ENCODE measurements at regions not wholly inside any gene's neighbourhood (a gene's known extent, or its start where the extent isn't known, plus 50 kb on each side); places are given as distances from the start of the nearest gene placed in this dataset.

- TF ChIP-seq CTCF (IDR thresholded peaks at IDR 0.05; ENCODE audit: low read length) (no peak), EZH2 (IDR thresholded peaks at IDR 0.05; ENCODE audit: borderline replicate concordance, low read length) (no peak)
- H3K36me3 ChIP-seq (ENCODE audit: insufficient read depth, low read length), result no peaks in the 10 kb centered on the region
- no peak overlapping the region for H3K9ac ChIP-seq (ENCODE audit: low read length)
- no peak overlapping the region for H3K27ac ChIP-seq (ENCODE audit: low read depth, low read length, poor library complexity, severe bottlenecking)
- H3K9me2 ChIP-seq (ENCODE audit: low read depth, low read length), result no peaks in the 10 kb centered on the region
- no peak overlapping the region for H2AFZ ChIP-seq (ENCODE audit: low read length)
- H3K4me1 ChIP-seq (ENCODE audit: insufficient read depth, low read length, severe bottlenecking), result no peaks in the 10 kb centered on the region
- no peaks in the 10 kb centered on the region for H3K9me3 ChIP-seq (ENCODE audit: low read length)
- no peaks in the 10 kb centered on the region for H3K79me2 ChIP-seq (ENCODE audit: insufficient read depth, low read length)
- no peak overlapping the region for H3K4me3 ChIP-seq (ENCODE audit: low read depth, low read length, poor library complexity, severe bottlenecking)
- no peaks in the 10 kb centered on the region for H4K20me1 ChIP-seq (ENCODE audit: insufficient read depth, low read length)
- no peaks in the 10 kb centered on the region for H3F3A ChIP-seq (ENCODE audit: insufficient read depth, low read length)
- no peaks in the 10 kb centered on the region for H3K27me3 ChIP-seq (ENCODE audit: insufficient read depth, low read length)
- no peak overlapping the region for H3K4me2 ChIP-seq (ENCODE audit: low read length)
Observed at GRCh38 chr11:115764176-115764575, 260.0 kb upstream of the CADM1 start.

- H3K4me1 ChIP-seq (ENCODE audit: insufficient read depth, low read length, severe bottlenecking), result no peaks in the 10 kb centered on the region
- H3K9me3 ChIP-seq (ENCODE audit: low read length), result no peaks in the 10 kb centered on the region
- H3K27ac ChIP-seq (ENCODE audit: low read depth, low read length, poor library complexity, severe bottlenecking), result no peak overlapping the region
- H3K27me3 ChIP-seq (ENCODE audit: insufficient read depth, low read length), result no peaks in the 10 kb centered on the region
- H3K9me2 ChIP-seq (ENCODE audit: low read depth, low read length), result no peaks in the 10 kb centered on the region
- no peaks in the 10 kb centered on the region for H3K79me2 ChIP-seq (ENCODE audit: insufficient read depth, low read length)
- TF ChIP-seq CTCF (IDR thresholded peaks at IDR 0.05; ENCODE audit: low read length) (no peak), EZH2 (IDR thresholded peaks at IDR 0.05; ENCODE audit: borderline replicate concordance, low read length) (no peak)
- H4K20me1 ChIP-seq (ENCODE audit: insufficient read depth, low read length), result no peaks in the 10 kb centered on the region
- no peak overlapping the region for H3K4me2 ChIP-seq (ENCODE audit: low read length)
- no peak overlapping the region for H2AFZ ChIP-seq (ENCODE audit: low read length)
- H3K4me3 ChIP-seq (ENCODE audit: low read depth, low read length, poor library complexity, severe bottlenecking), result no peak overlapping the region
- H3K9ac ChIP-seq (ENCODE audit: low read length), result no peak overlapping the region
- no peaks in the 10 kb centered on the region for H3F3A ChIP-seq (ENCODE audit: insufficient read depth, low read length)
- no peaks in the 10 kb centered on the region for H3K36me3 ChIP-seq (ENCODE audit: insufficient read depth, low read length)
Observed at GRCh38 chr11:115761817-115762216, 257.6 kb upstream of the CADM1 start.

GRCh38 chr11:115761348-115761747, 257.1 kb upstream of the CADM1 start:
- no peaks in the 10 kb centered on the region for H3K27me3 ChIP-seq (ENCODE audit: insufficient read depth, low read length)
- H3K9me3 ChIP-seq (ENCODE audit: low read length), result no peaks in the 10 kb centered on the region
- no peaks in the 10 kb centered on the region for H4K20me1 ChIP-seq (ENCODE audit: insufficient read depth, low read length)
- no peaks in the 10 kb centered on the region for H3K4me1 ChIP-seq (ENCODE audit: insufficient read depth, low read length, severe bottlenecking)
- no peaks in the 10 kb centered on the region for H3K79me2 ChIP-seq (ENCODE audit: insufficient read depth, low read length)
- no peak for TF ChIP-seq EZH2 (IDR thresholded peaks at IDR 0.05; ENCODE audit: borderline replicate concordance, low read length)
- TF ChIP-seq CTCF (IDR thresholded peaks at IDR 0.05; ENCODE audit: low read length), result no peak
- H3K4me2 ChIP-seq (ENCODE audit: low read length), result no peak overlapping the region
- H3K4me3 ChIP-seq (ENCODE audit: low read depth, low read length, poor library complexity, severe bottlenecking), result no peak overlapping the region
- H3K9ac ChIP-seq (ENCODE audit: low read length), result no peak overlapping the region
- H2AFZ ChIP-seq (ENCODE audit: low read length), result no peak overlapping the region
- no peaks in the 10 kb centered on the region for H3K9me2 ChIP-seq (ENCODE audit: low read depth, low read length)
- no peak overlapping the region for H3K27ac ChIP-seq (ENCODE audit: low read depth, low read length, poor library complexity, severe bottlenecking)
- no peaks in the 10 kb centered on the region for H3K36me3 ChIP-seq (ENCODE audit: insufficient read depth, low read length)
- H3F3A ChIP-seq (ENCODE audit: insufficient read depth, low read length), result no peaks in the 10 kb centered on the region

Data from OCI-LY1 (cell line).